GM21526 (cell line): ENCODE measurements at regions not wholly inside any gene's neighbourhood (a gene's known extent, or its start where the extent isn't known, plus 50 kb on each side); places are given as distances from the start of the nearest gene placed in this dataset.

Source experiments
- ATAC-seq: cut with Tn5 transposase; IDR thresholded peaks from one replicate; pipeline ENCODE4 v1.9.1; 2021; ENCODE audit warnings: moderate library complexity; ENCODE audit not compliant: unreplicated experiment, low FRiP score

DNA sequence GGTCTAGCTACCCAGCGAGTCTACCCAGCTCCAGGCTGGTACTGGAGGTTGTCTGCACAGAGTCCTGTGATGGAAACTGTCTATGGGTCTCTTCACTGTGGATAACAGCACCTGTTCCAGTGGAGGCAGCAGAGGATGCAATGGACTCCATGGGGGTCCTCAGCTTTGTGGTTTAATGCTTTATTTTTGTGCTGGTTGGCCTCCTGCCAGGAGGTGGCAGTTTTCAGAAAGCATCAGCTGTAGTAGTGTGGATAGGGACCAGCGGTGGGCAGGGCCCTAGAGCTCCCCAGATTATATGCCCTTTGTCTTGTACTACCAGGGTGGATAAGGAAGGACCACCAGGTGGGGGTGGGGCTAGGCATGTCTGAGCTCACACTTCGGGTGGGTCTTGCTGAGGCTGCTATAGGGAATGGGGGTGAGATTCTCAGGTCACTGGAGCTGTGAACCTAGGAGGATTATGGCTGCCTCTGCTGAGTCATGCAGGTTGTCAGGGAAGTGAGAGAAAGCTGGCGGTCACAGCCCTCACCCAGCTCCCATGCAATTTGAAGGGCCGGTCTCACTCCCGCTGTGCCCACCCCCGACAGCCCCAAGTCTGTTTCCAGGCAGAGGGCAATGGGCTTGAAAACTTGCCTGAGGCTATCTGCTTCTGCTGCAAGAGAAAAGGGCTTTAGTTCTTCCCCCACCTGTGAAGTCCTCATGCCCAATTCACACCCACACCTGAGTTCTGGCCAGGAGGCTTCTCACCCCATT, 397.1 kb downstream of the TLE1 start:
- ATAC-seq, result no peak

DNA sequence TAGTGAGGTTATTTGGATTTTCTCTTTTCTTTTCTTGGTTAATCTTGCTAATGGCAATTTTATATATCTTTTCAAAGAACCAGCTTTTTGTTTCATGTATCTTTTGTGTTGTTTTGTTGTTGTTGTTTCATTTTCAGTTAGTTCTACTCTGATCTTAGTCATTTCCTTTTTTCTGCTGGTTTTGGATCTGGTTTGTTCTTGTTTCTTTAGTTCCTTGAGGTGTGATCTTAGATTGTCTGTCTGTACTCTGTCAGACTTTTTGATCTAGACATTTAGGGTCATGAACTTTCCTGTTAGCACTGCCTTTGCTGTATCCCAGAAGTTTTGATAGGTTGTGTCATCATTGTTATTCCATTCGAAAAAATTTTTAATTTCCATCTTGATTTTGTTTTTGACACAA, 399.7 kb downstream of the TLE1 start:
- ATAC-seq, result no peak

GRCh38 chr9:81268048-81268447, 421.3 kb downstream of the TLE1 start:
- no peak for ATAC-seq

DNA sequence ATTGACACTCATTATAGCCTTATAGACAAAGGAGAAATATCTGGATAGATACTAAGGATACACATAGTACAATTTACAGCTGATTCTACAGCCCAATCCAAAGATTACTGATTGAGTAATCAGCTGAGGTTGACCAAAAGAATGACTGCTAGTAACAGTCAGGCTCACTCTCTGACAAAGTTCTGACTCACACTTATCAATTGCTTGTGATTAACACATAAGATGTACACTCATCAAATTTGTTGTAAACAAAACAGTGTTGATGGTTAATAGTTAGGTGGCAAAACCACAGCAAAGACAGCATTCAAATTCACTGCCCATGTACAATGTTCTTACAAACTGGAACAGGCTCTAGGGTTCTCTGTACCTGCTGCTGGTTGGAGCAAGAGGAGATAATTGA, 422.7 kb downstream of the TLE1 start:
- no peak for ATAC-seq

DNA sequence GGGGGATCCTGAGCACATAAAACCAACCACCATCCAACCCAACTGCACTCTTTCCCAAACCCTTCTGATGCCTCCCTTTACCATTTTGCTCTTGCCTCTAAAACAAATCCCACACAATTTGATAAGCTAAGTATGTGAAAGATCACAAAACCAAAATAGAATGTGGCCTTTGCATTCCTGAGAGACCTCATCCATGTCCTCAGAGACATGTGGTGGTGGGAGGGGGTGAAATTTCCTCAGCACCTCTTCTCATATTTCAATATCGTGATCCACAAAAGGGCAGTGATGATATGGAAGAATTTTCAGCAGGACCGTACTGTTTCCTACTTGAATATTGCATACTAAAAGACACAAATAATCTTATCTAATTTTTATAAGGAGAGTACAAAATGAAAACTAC, 423.3 kb downstream of the TLE1 start:
- ATAC-seq, result no peak

DNA sequence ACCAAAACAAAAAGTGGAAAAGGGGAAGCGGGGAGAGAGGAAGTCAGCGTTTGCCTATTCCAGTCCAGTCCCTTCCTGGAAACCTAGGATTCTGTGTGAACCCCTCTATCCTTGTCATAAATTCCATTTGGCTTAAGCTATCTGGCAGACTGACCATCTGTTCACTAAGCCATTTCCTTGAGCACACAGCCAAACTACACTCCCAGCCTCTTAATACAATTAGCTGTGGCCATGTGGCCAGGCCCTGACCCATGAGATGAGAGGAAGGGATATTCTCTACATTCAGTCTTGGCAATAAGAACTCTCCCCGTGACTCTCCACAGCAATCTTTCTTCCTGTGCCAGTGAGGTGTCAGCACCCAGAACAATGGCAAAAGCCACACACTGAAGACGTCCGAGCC, 424.8 kb downstream of the TLE1 start:
- no peak for ATAC-seq

DNA sequence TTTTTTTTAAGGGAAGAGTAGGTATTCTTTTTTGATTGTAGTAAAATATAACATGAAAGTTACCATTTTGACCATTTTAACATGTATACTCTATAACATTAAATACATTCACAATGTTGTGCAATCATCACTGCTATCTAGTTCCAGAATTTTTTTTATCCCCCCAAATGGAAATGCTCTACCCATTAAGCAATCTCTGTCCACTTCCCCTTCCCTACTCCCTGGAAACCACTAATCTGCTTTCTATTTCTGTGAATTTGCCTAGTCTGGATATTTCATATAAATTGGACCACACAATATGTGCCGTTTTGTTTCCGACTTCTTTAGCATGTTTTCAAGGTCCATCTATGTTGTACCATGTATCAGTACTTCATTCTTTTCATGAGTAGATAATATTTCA, 429.5 kb downstream of the TLE1 start:
- ATAC-seq, result no peak

- no peak for ATAC-seq
Observed at GRCh38 chr9:81256368-81256767, 433.0 kb downstream of the TLE1 start.

- ATAC-seq, result no peak
Observed at GRCh38 chr9:81250606-81251005, 438.7 kb downstream of the TLE1 start.

- ATAC-seq, result no peak
Observed at GRCh38 chr9:81250041-81250440, 439.3 kb downstream of the TLE1 start.

GRCh38 chr9:81245254-81245956, 443.9 kb downstream of the TLE1 start:
- ATAC-seq, result no peak

- no peak for ATAC-seq
Observed at GRCh38 chr9:81244631-81245030, 444.7 kb downstream of the TLE1 start.

DNA sequence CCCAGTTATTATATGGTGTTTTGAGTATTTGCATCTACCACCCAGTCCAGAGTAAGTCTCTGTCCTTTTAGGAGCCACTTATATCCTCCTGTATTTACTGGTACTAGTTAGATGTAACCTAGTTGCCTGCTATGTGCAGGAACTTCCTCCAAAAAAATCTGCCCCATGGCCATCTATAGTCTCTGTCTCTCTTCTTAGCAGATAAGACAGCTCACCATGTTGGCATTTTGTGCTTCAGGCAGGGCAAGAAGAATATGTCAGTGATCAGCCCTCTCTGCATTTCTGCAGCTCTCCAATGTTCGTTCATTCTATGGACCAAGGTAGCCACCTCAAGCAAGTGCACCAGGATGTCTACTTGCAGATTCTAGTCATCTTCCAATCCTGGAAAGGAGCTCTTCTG, 446.5 kb downstream of the TLE1 start:
- no peak for ATAC-seq

GRCh38 chr9:81239388-81239787, 450.0 kb downstream of the TLE1 start:
- no peak for ATAC-seq

DNA sequence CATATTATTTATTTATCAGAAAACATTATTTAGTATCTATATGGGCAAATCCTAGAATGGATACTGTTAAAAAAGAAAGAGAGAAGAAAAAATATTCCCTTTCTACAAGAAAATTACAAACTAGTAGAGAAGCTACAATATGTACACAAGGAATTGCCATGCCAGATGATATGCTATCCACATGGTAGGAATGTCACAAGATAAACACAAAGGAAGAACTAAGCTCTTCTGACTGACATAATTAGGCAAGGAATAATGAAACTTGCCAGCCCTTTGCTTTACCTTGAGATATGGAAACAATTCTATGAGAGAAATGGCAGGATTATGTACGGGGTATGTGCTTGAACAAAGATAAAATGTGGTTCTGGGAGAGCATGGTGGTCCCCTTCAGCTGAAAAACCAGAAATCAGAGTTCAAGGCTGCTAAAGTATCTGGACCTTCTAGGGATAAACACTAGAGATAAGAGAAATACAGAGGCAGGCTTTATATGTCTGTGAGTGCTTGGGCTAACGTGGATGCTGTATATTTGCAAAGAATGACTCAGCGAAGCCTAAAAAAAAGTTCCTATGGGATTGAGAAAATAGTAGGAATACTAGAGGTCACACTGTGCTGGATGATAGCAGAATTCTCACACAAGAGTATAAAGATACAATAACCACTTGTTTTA, 451.6 kb downstream of the TLE1 start:
- ATAC-seq, result no peak

GRCh38 chr9:81234924-81235610, 454.3 kb downstream of the TLE1 start:
- no peak for ATAC-seq

DNA sequence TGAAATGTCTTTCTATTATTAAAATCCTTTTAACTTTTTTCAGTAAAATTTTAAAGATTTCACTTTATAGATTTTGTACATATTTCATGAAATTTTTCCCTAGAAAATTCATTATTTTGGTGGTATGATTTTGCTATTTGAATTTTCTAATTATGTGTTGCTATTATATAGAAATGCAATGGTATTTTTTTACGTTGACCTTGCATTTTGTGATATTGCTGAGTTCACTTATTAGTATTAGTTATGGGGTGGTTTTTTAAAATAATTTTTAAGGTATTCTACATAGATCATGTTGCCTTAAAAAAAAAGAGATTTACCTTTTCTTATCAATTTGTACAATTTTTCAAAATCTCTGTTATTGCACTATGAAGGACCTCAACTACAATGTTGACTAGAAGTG, 458.3 kb downstream of the TLE1 start:
- no peak for ATAC-seq

GRCh38 chr9:81227507-81228245, 461.7 kb downstream of the TLE1 start:
- no peak for ATAC-seq

DNA sequence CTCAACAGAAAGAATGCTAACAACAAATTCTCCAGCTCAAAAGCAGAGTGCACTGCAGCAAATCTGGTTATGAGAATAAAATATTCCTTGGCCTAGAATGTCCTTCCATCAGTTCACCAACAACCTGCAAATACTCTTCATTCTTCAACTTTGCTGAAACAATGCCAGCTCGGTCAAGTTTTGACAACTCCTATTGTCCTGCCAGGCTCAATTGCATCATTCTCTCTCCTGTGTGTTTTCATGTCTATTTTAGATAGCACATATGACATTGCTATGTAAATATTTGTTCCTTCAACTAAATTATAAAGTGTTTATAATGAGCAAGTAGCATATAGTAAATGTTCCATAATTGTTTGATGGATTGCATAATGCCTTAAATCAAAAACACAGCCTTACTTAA, 463.8 kb downstream of the TLE1 start:
- no peak for ATAC-seq
